ENCODE measurements at regions not wholly inside any gene's neighbourhood (a gene's known extent, or its start where the extent isn't known, plus 50 kb on each side); places are given as distances from the start of the nearest gene placed in this dataset.

GRCh38 chr10:4450981-4451908 is 374.8 kb upstream of the AKR1E2 start:
- TF ChIP-seq CTCF (IDR thresholded peaks at IDR 0.05; ENCODE audit: poor library complexity) (no peak), EZH2phosphoT487 (IDR thresholded peaks at IDR 0.05; ENCODE audit: low read depth, severe bottlenecking, unreplicated experiment) (no peak), EZH2 (IDR thresholded peaks at IDR 0.05; ENCODE audit: borderline replicate concordance) (no peak)
